NCI-H2227 treated with DMSO at 0.1 percent for 48 hours (cell line): ENCODE measurements at regions not wholly inside any gene's neighbourhood (a gene's known extent, or its start where the extent isn't known, plus 50 kb on each side); places are given as distances from the start of the nearest gene placed in this dataset.
"Not testable (repeated sequence)": the region's sequence is repeated elsewhere in the genome, so short reads cannot be mapped to it uniquely, and the experiment has no call there.

ENCODE experiments used
- DNase-seq: peaks from one replicate; lab custom pipeline; 2025; lab: John Stamatoyannopoulos, UW

- no peak for DNase-seq
These were observed 180.5 kb upstream of the RASGRP1 start for GRCh38 chr15:38745126-38745525.

GRCh38 chr15:38745626-38746025, 181.0 kb upstream of the RASGRP1 start:
- no peak for DNase-seq

- DNase-seq = no peak
These were observed 181.6 kb upstream of the RASGRP1 start for GRCh38 chr15:38746211-38746610.

GRCh38 chr15:38748710-38749109, 184.1 kb upstream of the RASGRP1 start:
- no peak for DNase-seq

- no peak for DNase-seq
These were observed 186.2 kb upstream of the RASGRP1 start for GRCh38 chr15:38750786-38751185.

- no peak for DNase-seq
These were observed 191.1 kb upstream of the RASGRP1 start for GRCh38 chr15:38755718-38756117.

- no peak for DNase-seq
These were observed 191.8 kb upstream of the RASGRP1 start for GRCh38 chr15:38756441-38756840.

- DNase-seq = no peak
These were observed 193.4 kb upstream of the RASGRP1 start for GRCh38 chr15:38758043-38758442.

- no peak for DNase-seq
These were observed 197.1 kb upstream of the RASGRP1 start for GRCh38 chr15:38761681-38762080.

GRCh38 chr15:38768970-38769369, 204.4 kb upstream of the RASGRP1 start:
- no peak for DNase-seq

GRCh38 chr15:38769492-38769891, 204.9 kb upstream of the RASGRP1 start:
- no peak for DNase-seq

GRCh38 chr15:38774076-38774475, 209.5 kb upstream of the RASGRP1 start:
- DNase-seq = not testable (repeated sequence)

- DNase-seq = no peak
These were observed 216.6 kb upstream of the RASGRP1 start for GRCh38 chr15:38781196-38781595.

GRCh38 chr15:38782156-38782555, 217.5 kb upstream of the RASGRP1 start:
- DNase-seq = no peak

GRCh38 chr15:38788918-38789317, 224.3 kb upstream of the RASGRP1 start:
- DNase-seq = no peak

GRCh38 chr15:38789566-38789965, 225.0 kb upstream of the RASGRP1 start:
- no peak for DNase-seq

- DNase-seq = no peak
These were observed 228.7 kb upstream of the RASGRP1 start for GRCh38 chr15:38793206-38793810.

GRCh38 chr15:38795471-38796245, 231.0 kb upstream of the RASGRP1 start:
- no peak for DNase-seq

- no peak for DNase-seq
These were observed 232.0 kb upstream of the RASGRP1 start for GRCh38 chr15:38796589-38796988.

- DNase-seq = not testable (repeated sequence)
These were observed 232.9 kb upstream of the RASGRP1 start for GRCh38 chr15:38797506-38797905.

- DNase-seq = not testable (repeated sequence)
These were observed 234.6 kb upstream of the RASGRP1 start for GRCh38 chr15:38799202-38799601.

- DNase-seq = no peak
These were observed 245.0 kb upstream of the RASGRP1 start for GRCh38 chr15:38809621-38810020.

- DNase-seq = no peak
These were observed 246.1 kb upstream of the RASGRP1 start for GRCh38 chr15:38810686-38811085.

GRCh38 chr15:38814254-38814653, 249.6 kb upstream of the RASGRP1 start:
- DNase-seq = not testable (repeated sequence)
